RWPE1 (cell line): ENCODE measurements at regions not wholly inside any gene's neighbourhood (a gene's known extent, or its start where the extent isn't known, plus 50 kb on each side); places are given as distances from the start of the nearest gene placed in this dataset.
A peak's percentile ranks its signal among the peaks of the same experiment; 100 is the strongest.

ENCODE experiments used
- CTCF ChIA-PET: fragments of 350-600 bp; sonication (Branson Sonifier 250); formaldehyde crosslinking; extraction: SDS; loops from one replicate; lab custom pipeline; 2021; lab: Yijun Ruan, JAX
- POLR2A ChIA-PET: fragments of 400-600 bp; formaldehyde crosslinking; extraction: SDS; loops from one replicate; lab custom pipeline; 2020; ENCODE audit warnings: antibody characterized with exemption; ENCODE audit not compliant: low non-redundant PET; lab: Yijun Ruan, JAX
- DNase-seq: peaks from one replicate; pipeline ENCODE4 v3.0.0; 2012; ENCODE audit warnings: low spot score
- H3K27ac ChIP-seq: fragments of 450-650 bp; 2 replicates; pipeline ENCODE4 v1.5.1; 2017
- TF ChIP-seq, protein P1 (sequence below): fragments of 450-650 bp; conservative IDR thresholded peaks from 2 replicates; pipeline ENCODE4 v1.5.1; 2017; ENCODE audit warnings: low read depth, mild to moderate bottlenecking

DNA sequence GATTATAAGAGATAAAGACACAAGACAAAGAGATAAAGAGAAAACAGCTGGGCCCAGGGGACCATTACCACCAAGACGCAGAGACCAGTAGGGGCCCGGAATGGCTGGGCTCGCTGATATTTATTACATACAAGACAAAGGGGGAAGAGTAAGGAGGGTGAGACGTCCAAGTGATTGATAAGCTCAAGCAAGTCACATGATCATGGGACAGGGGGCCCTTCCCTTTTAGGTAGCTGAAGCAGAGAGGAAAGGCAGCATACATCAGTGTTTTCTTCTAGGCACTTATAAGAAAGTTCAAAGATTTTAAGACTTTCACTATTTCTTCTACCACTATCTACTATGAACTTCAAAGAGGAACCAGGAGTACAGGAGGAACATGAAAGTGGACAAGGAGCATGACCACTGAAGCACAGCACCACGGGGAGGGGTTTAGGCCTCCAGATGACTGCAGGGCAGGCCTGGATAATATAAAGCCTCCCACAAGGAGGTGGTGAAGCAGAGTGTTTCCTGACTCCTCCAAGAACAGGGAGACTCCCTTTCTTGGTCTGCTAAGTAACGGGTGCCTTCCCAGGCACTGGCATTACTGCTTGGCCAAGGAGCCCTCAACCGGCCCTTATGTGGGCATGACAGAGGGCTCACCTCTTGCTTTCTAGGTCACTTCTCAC is 63.9 kb upstream of the ARL4D start:
- H3K27ac ChIP-seq, result no peak overlapping the region
- ChIA-PET POLR2A (no interaction called here), CTCF (interaction anchor here (0.6 to 1.2 kb wide), 5 partner anchors 8 to 212 kb away, joined by 3 to 4 read pairs (median 3); no protein-coding TSS in a partner anchor)
- TF ChIP-seq, protein P1, sequence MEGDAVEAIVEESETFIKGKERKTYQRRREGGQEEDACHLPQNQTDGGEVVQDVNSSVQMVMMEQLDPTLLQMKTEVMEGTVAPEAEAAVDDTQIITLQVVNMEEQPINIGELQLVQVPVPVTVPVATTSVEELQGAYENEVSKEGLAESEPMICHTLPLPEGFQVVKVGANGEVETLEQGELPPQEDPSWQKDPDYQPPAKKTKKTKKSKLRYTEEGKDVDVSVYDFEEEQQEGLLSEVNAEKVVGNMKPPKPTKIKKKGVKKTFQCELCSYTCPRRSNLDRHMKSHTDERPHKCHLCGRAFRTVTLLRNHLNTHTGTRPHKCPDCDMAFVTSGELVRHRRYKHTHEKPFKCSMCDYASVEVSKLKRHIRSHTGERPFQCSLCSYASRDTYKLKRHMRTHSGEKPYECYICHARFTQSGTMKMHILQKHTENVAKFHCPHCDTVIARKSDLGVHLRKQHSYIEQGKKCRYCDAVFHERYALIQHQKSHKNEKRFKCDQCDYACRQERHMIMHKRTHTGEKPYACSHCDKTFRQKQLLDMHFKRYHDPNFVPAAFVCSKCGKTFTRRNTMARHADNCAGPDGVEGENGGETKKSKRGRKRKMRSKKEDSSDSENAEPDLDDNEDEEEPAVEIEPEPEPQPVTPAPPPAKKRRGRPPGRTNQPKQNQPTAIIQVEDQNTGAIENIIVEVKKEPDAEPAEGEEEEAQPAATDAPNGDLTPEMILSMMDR, result no peak
- no peak for DNase-seq

- no peak for DNase-seq
- ChIA-PET POLR2A (no interaction called here), CTCF (interaction anchor here (0.6 kb wide), 1 partner anchor 303 kb away, joined by 3 read pairs; no protein-coding TSS in a partner anchor)
- H3K27ac ChIP-seq, result peak overlapping the region; percentile 62
- TF ChIP-seq, protein P1, result no peak
Observed at GRCh38 chr17:43333433-43333943, 65.3 kb upstream of the ARL4D start.

- H3K27ac ChIP-seq, result no peak overlapping the region
- TF ChIP-seq, protein P1, result no peak
- DNase-seq, result no peak
- CTCF ChIA-PET, result no interaction called here
- POLR2A ChIA-PET, result interaction anchor here (0.6 kb wide), 1 partner anchor 66 kb away, joined by 4 read pairs; the partner anchor contains the start of gene ARL4D
Observed at GRCh38 chr17:43332230-43332629, 66.6 kb upstream of the ARL4D start.

- CTCF ChIA-PET, result no interaction called here
- POLR2A ChIA-PET, result no interaction called here
Observed at GRCh38 chr17:43330876-43331639, 67.7 kb upstream of the ARL4D start.

DNA sequence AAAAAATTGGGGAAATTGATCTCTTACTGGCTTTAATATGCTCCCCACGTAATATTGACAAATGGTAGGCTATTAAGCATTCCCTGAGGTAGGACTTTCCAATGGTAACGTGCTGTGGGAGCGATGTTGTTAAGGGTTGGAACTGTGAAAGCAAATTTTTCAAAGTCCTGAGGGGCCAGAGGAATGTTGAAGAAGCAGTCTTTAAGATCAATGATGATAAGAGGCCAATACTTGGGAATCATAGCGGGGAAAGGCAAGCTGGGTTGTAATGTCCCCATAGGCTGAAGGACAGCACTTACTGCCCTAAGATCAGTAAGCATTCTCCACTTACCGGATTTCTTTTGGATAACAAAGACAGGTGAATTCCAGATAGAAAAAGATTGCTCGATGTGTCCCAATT is 69.6 kb upstream of the ARL4D start:
- no peak overlapping the region for H3K27ac ChIP-seq
- ChIA-PET POLR2A (no interaction called here), CTCF (no interaction called here)
- no peak for DNase-seq
- TF ChIP-seq, protein P1, result no peak

More at GRCh38 chr17:43330876-43331639, 67.7 kb upstream of the ARL4D start:
- no peak for DNase-seq
- TF ChIP-seq, protein P1, result no peak
- H3K27ac ChIP-seq, result no peak overlapping the region

DNA sequence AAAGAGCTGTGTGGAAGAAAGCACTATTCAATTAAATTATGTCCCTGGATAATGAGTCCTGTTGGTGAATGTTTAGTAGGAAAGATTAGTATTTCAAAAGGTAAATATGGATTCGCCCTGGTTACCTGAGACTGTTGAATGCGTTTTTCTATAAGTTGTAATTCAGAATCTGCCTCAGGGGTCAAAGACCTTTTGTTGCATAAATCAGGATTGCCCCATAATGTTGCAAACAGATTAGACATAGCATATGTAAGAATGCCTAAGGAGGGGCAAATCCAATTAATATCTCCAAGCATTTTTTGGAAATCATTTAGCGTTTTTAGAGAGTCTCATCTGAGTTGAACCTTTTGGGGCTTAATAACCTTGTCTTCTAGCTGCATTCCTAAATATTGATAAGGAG is 70.1 kb upstream of the ARL4D start:
- no peak for DNase-seq
- ChIA-PET POLR2A (no interaction called here), CTCF (no interaction called here)
- TF ChIP-seq, protein P1, result no peak
- no peak overlapping the region for H3K27ac ChIP-seq
